CD14-positive monocyte (primary cell): ENCODE measurements at regions not wholly inside any gene's neighbourhood (a gene's known extent, or its start where the extent isn't known, plus 50 kb on each side); places are given as distances from the start of the nearest gene placed in this dataset.

ENCODE experiments used
- DNase-seq, 3 donors: peaks; one replicate each; pipeline ENCODE4 v3.0.0-alpha.2; 2011 to 2022
- H2AFZ ChIP-seq: 2 replicates; pipeline ENCODE4 v1.6.0; 2012; ENCODE audit warnings: mild to moderate bottlenecking, low read depth, low read length, inconsistent platforms; ENCODE audit not compliant: insufficient read depth, poor library complexity, severe bottlenecking
- H3K27ac ChIP-seq, 2 donors: 1 replicate in 1 of 2; 2 replicates in 1 of 2; pipeline ENCODE4 v1.5.1; 2012 to 2013; ENCODE audit warnings: low read length in 2 of 2, control low read depth in 1 of 2, inconsistent platforms in 1 of 2, low read depth in 1 of 2, mild to moderate bottlenecking in 1 of 2
- H3K27me3 ChIP-seq, 2 donors: one replicate each; pipeline versions ENCODE4 v1.6.0 to v1.6.1; 2011 to 2013; ENCODE audit warnings: low read length in 2 of 2; ENCODE audit not compliant: control insufficient read depth in 2 of 2, insufficient read depth in 2 of 2
- H3K36me3 ChIP-seq, 2 donors: replicated peaks in 1 of 2; 1 replicate in 1 of 2; 2 replicates in 1 of 2; pipeline versions ENCODE4 v1.5.1 to v1.6.1; 2012 to 2013; ENCODE audit warnings: low read length in 2 of 2, control low read depth in 1 of 2, inconsistent platforms in 1 of 2, mild to moderate bottlenecking in 1 of 2; ENCODE audit not compliant: insufficient read depth in 2 of 2, control insufficient read depth in 1 of 2
- H3K4me1 ChIP-seq, 2 donors: 1 replicate in 1 of 2; 2 replicates in 1 of 2; pipeline versions ENCODE4 v1.5.1 to v1.6.1; 2012 to 2013; ENCODE audit warnings: low read length in 2 of 2, control low read depth in 1 of 2, inconsistent platforms in 1 of 2, mild to moderate bottlenecking in 1 of 2, moderate library complexity in 1 of 2; ENCODE audit not compliant: insufficient read depth in 2 of 2, control insufficient read depth in 1 of 2
- H3K4me2 ChIP-seq: replicated peaks from 2 replicates; pipeline ENCODE3; 2012; ENCODE audit warnings: low read length, moderate library complexity, mild to moderate bottlenecking; ENCODE audit not compliant: poor library complexity, severe bottlenecking; ENCODE audit errors: extremely low read depth
- H3K4me3 ChIP-seq, 3 experiments: fragments of 200-600 bp in 1 of 3; sonication (generic) in 1 of 3; replicated peaks in 1 of 3; 1 replicate in 2 of 3; 2 replicates in 1 of 3; pipeline ENCODE4 v1.5.1; 2011 to 2013; ENCODE audit warnings: low read length in 3 of 3, mild to moderate bottlenecking in 3 of 3, control low read depth in 2 of 3, low read depth in 2 of 3, inconsistent platforms in 1 of 3, moderate library complexity in 1 of 3
- H3K79me2 ChIP-seq: 2 replicates; pipeline ENCODE4 v1.6.0; 2012; ENCODE audit warnings: mild to moderate bottlenecking, control low read depth, inconsistent platforms, low read length, moderate library complexity; ENCODE audit not compliant: insufficient read depth
- H3K9ac ChIP-seq: 2 replicates; pipeline ENCODE4 v1.6.0; 2017; ENCODE audit warnings: low read length, mild to moderate bottlenecking; ENCODE audit not compliant: insufficient read depth, poor library complexity, severe bottlenecking
- H3K9me3 ChIP-seq, 2 donors: replicated peaks in 1 of 2; 1 replicate in 1 of 2; 2 replicates in 1 of 2; pipeline versions ENCODE4 v1.5.1 to v1.6.1; 2012 to 2013; ENCODE audit warnings: low read length in 2 of 2, control low read depth in 1 of 2; ENCODE audit not compliant: control insufficient read depth in 1 of 2, insufficient read depth in 1 of 2
- H4K20me1 ChIP-seq: 2 replicates; pipeline ENCODE4 v1.6.0; 2012; ENCODE audit warnings: mild to moderate bottlenecking, low read length, control low read depth, moderate library complexity; ENCODE audit not compliant: insufficient read depth
- H3K27ac Mint-ChIP-seq, 7 donors: one replicate each; pipeline ENCODE4 v1.8.0; 2020; ENCODE audit warnings: mild to moderate bottlenecking in 7 of 7, mixed read lengths in 7 of 7, moderate library complexity in 6 of 7, inconsistent platforms in 2 of 7
- H3K27me3 Mint-ChIP-seq, 3 donors: one replicate each; pipeline ENCODE4 v1.8.0; 2021 to 2022; ENCODE audit warnings: low read depth in 3 of 3, mild to moderate bottlenecking in 3 of 3, mixed read lengths in 3 of 3, moderate library complexity in 3 of 3, inconsistent platforms in 1 of 3
- H3K36me3 Mint-ChIP-seq, 2 donors: one replicate each; pipeline ENCODE4 v1.8.0; 2020; ENCODE audit warnings: mixed read lengths in 2 of 2, inconsistent platforms in 1 of 2, mild to moderate bottlenecking in 1 of 2
- H3K4me1 Mint-ChIP-seq: one replicate; pipeline ENCODE4 v1.8.0; 2020; ENCODE audit warnings: mild to moderate bottlenecking, mixed read lengths
- H3K4me3 Mint-ChIP-seq, 2 donors: one replicate each; pipeline ENCODE4 v1.8.0; 2020; ENCODE audit warnings: mild to moderate bottlenecking in 2 of 2, mixed read lengths in 2 of 2, moderate library complexity in 1 of 2
- H3K9me3 Mint-ChIP-seq, 7 donors: one replicate each; pipeline ENCODE4 v1.8.0; 2020 to 2022; ENCODE audit warnings: mixed read lengths in 7 of 7, mild to moderate bottlenecking in 6 of 7, moderate library complexity in 6 of 7, inconsistent platforms in 2 of 7
- WGBS: methylation state at CpG from one replicate; pipeline ENCODE4 v1.1.5; 2013; ENCODE audit warnings: missing lambda C conversion rate; ENCODE audit not compliant: insufficient coverage; 5-methylcytosine and 5-hydroxymethylcytosine counted together
- intact Hi-C, 2 donors: fragments of 100-400 bp; cut with micrococcal nuclease; formaldehyde crosslinking; loops; one replicate each; pipeline versions ENCODE4 v1.15.0 to v1.15.1; 2023
- TF ChIP-seq, protein P1 (sequence below): fragments of 200-600 bp; IDR thresholded peaks from one replicate; pipeline ENCODE4 v1.8.0; 2022; ENCODE audit warnings: antibody characterized with exemption, mild to moderate bottlenecking

- H3K9ac ChIP-seq = no peak overlapping the region
- no peaks in the 10 kb centered on the region for H3K27me3 ChIP-seq
- Mint-ChIP-seq H3K4me1 (no peaks in the 10 kb centered on the region), H3K27ac (no peak overlapping the region), H3K36me3 (no peaks in the 10 kb centered on the region), H3K4me3 (no peak overlapping the region), H3K27me3 (peaks cover 0 to 5% (median 2%) of the 10 kb centered on the region in 3 donors), H3K9me3 (peaks cover 0 to 2% (median 0%) of the 10 kb centered on the region in 7 donors)
- DNase-seq = no peak
- H3K36me3 ChIP-seq = no peaks in the 10 kb centered on the region
- TF ChIP-seq, protein P1, sequence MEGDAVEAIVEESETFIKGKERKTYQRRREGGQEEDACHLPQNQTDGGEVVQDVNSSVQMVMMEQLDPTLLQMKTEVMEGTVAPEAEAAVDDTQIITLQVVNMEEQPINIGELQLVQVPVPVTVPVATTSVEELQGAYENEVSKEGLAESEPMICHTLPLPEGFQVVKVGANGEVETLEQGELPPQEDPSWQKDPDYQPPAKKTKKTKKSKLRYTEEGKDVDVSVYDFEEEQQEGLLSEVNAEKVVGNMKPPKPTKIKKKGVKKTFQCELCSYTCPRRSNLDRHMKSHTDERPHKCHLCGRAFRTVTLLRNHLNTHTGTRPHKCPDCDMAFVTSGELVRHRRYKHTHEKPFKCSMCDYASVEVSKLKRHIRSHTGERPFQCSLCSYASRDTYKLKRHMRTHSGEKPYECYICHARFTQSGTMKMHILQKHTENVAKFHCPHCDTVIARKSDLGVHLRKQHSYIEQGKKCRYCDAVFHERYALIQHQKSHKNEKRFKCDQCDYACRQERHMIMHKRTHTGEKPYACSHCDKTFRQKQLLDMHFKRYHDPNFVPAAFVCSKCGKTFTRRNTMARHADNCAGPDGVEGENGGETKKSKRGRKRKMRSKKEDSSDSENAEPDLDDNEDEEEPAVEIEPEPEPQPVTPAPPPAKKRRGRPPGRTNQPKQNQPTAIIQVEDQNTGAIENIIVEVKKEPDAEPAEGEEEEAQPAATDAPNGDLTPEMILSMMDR = no peak
- H4K20me1 ChIP-seq = no peaks in the 10 kb centered on the region
- no peaks in the 10 kb centered on the region for H3K79me2 ChIP-seq
- H3K4me1 ChIP-seq = no peaks in the 10 kb centered on the region
- no CpG with 5 or more reads among the region's 3 CpGs for WGBS
- no peak overlapping the region for H3K4me2 ChIP-seq
- H3K9me3 ChIP-seq = no peaks in the 10 kb centered on the region
- H3K4me3 ChIP-seq = no peak overlapping the region
- H2AFZ ChIP-seq = no peak overlapping the region
- intact Hi-C loops = loop anchor here in 1 of 2 donors (5.0 kb wide), 1 partner anchor 202 kb away; no protein-coding TSS in a partner anchor
- no peak overlapping the region for H3K27ac ChIP-seq
Measured at GRCh38 chr5:42059291-42059690, 134.2 kb downstream of the FBXO4 start.

- H3K27me3 Mint-ChIP-seq = peaks cover 0 to 5% (median 2%) of the 10 kb centered on the region in 3 donors
- no peaks in the 10 kb centered on the region for H3K27me3 ChIP-seq
- H3K79me2 ChIP-seq = no peaks in the 10 kb centered on the region
- TF ChIP-seq, protein P1 = no peak
- no peak overlapping the region for H3K4me2 ChIP-seq
- H4K20me1 ChIP-seq = no peaks in the 10 kb centered on the region
- no peaks in the 10 kb centered on the region for H3K4me1 Mint-ChIP-seq
- no peak overlapping the region for H3K4me3 ChIP-seq
- H3K9ac ChIP-seq = no peak overlapping the region
- H3K27ac ChIP-seq = no peak overlapping the region
- H3K4me3 Mint-ChIP-seq = no peak overlapping the region
- WGBS = 97% methylated on average over 10 of the region's 16 CpGs
- no peaks in the 10 kb centered on the region for H3K36me3 ChIP-seq
- intact Hi-C loops = loop anchor here in 1 of 2 donors (5.0 kb wide), 1 partner anchor 203 kb away; no protein-coding TSS in a partner anchor
- H3K36me3 Mint-ChIP-seq = no peaks in the 10 kb centered on the region
- no peak overlapping the region for H3K27ac Mint-ChIP-seq
- H3K4me1 ChIP-seq = no peaks in the 10 kb centered on the region
- DNase-seq = no peak
- H2AFZ ChIP-seq = no peak overlapping the region
- peaks cover 0 to 2% (median 0%) of the 10 kb centered on the region in 7 donors for H3K9me3 Mint-ChIP-seq
- no peaks in the 10 kb centered on the region for H3K9me3 ChIP-seq
Measured at GRCh38 chr5:42059778-42060464, 134.8 kb downstream of the FBXO4 start.
